ENCODE measurements at regions not wholly inside any gene's neighbourhood (a gene's known extent, or its start where the extent isn't known, plus 50 kb on each side); places are given as distances from the start of the nearest gene placed in this dataset.

GRCh38 chr10:123517901-123518300, 148.3 kb upstream of the GPR26 start:
- Histone ChIP-seq H3K79me1 (ENCODE audit: insufficient read depth, low read depth, low read length, poor library complexity, severe bottlenecking) (no peaks in the 10 kb centered on the region), H3T11ph (ENCODE audit: low read length) (no peak overlapping the region), H3K4me2 (ENCODE audit: insufficient read depth, insufficient read length, low read length) (no peak overlapping the region), H3K27me3 (ENCODE audit: insufficient read depth, low read length) (no peaks in the 10 kb centered on the region), H2BK120ac (ENCODE audit: low read depth, low read length, poor library complexity, severe bottlenecking) (no peak overlapping the region), H2BK5ac (ENCODE audit: insufficient read length, low read length) (no peak overlapping the region), H3K4me1 (ENCODE audit: insufficient read depth, low read length) (0 out of 2 replicates have a peak, but pooled peaks cover 3% of the 10 kb centered on the region), H2AFZ (ENCODE audit: low read length) (no peak overlapping the region), H3K18ac (ENCODE audit: insufficient read length, low read depth, low read length) (no peak overlapping the region), H2BK15ac (ENCODE audit: low read depth, low read length) (no peak overlapping the region), H3K9ac (ENCODE audit: extremely low read depth, insufficient read length, low read length) (no peak overlapping the region), H4K8ac (replicated peaks; ENCODE audit: insufficient read length, low read depth, low read length) (no peak overlapping the region), H4K91ac (ENCODE audit: insufficient read length, low read depth, low read length) (no peak overlapping the region), H3K14ac (ENCODE audit: insufficient read depth, low read length) (no peak overlapping the region), H2AK5ac (ENCODE audit: insufficient read length, low read length) (no peak overlapping the region), H3K23me2 (ENCODE audit: insufficient read length, low read depth, low read length, poor library complexity, severe bottlenecking) (no peaks in the 10 kb centered on the region), H2BK20ac (ENCODE audit: low read depth, low read length, poor library complexity, severe bottlenecking) (no peak overlapping the region), H3K23ac (ENCODE audit: insufficient read length, low read depth, low read length) (no peak overlapping the region), H4K5ac (ENCODE audit: insufficient read length, low read depth, low read length) (no peak overlapping the region), H3K27ac (ENCODE audit: insufficient read length, low read depth, low read length) (no peak overlapping the region), H3K4ac (ENCODE audit: low read depth, low read length) (no peak overlapping the region), H2BK12ac (ENCODE audit: insufficient read length, low read depth, low read length) (no peak overlapping the region), H3K56ac (ENCODE audit: insufficient read length, low read depth, low read length) (no peak overlapping the region), H3K79me2 (ENCODE audit: insufficient read depth, low read length) (no peaks in the 10 kb centered on the region), H3K9me3 (ENCODE audit: control insufficient read depth, low read depth, low read length) (no peaks in the 10 kb centered on the region), H4K20me1 (ENCODE audit: control insufficient read depth, insufficient read depth, insufficient read length) (no peaks in the 10 kb centered on the region)
- Mint-ChIP-seq H3K27ac (no peak overlapping the region; a peak in 1 of 7 replicates), H3K9me3 (no peaks in the 10 kb centered on the region), H3K27me3 (ENCODE audit: low read depth) (peaks cover 2% of the 10 kb centered on the region), H3K4me1 (peaks cover 29 to 35% of the 10 kb centered on the region in 2 experiments), H3K4me3 (no peak overlapping the region), H3K36me3 (ENCODE audit: insufficient read depth in 1 of 3, low read depth in 3 of 3) (peaks cover 0 to 8% (median 0%) of the 10 kb centered on the region in 3 experiments; a peak in 1 of 7 replicates)
- no peak for TF ChIP-seq CTCF (conservative IDR thresholded peaks at IDR 0.05)
- DNase-seq, result no peak
- WGBS (ENCODE audit: extremely low coverage, insufficient read length, low lambda C conversion rate), result no CpG with 5 or more reads among the region's 4 CpGs

Data from H9 (cell line).